PC-3 (cell line): ENCODE measurements at regions not wholly inside any gene's neighbourhood (a gene's known extent, or its start where the extent isn't known, plus 50 kb on each side); places are given as distances from the start of the nearest gene placed in this dataset.

ENCODE experiments used
- CTCF ChIP-seq: fragments of 300-600 bp; sonication (generic); conservative IDR thresholded peaks from 2 replicates; pipeline ENCODE4 v1.5.1; 2017; ENCODE audit warnings: antibody characterized with exemption, low read depth, mild to moderate bottlenecking, low read length
- EZH2 ChIP-seq: fragments of 300-600 bp; sonication (generic); IDR thresholded peaks from one replicate; pipeline ENCODE4 v1.6.1; 2017; ENCODE audit warnings: antibody characterized with exemption, mild to moderate bottlenecking, low read length; ENCODE audit not compliant: unreplicated experiment

GRCh38 chr13:29710511-29710910, 115.0 kb upstream of the SLC7A1 start:
- TF ChIP-seq EZH2: no peak
- TF ChIP-seq CTCF: no peak
